ENCODE measurements at regions not wholly inside any gene's neighbourhood (a gene's known extent, or its start where the extent isn't known, plus 50 kb on each side); places are given as distances from the start of the nearest gene placed in this dataset.

DNA sequence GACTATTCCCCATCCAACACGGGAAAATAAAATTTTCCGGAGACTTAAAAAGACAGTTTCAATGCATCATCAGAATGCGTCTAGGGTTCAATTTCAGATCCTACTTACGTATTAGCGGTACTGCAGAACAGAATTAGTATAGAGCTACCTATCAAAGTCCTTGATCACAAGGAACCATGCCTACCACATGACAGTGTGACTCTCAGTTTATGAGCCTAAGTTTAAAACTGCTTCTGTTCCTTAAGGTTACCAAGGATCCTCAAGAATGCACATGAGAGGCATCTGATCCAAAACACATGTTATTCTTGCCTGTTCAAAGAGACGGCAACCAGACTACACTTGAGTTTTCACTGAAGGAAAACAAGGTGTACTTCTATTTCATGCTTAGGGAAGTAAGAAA lies 369.7 kb downstream of the EPHA4 start:
- no peak for DNase-seq

DNA sequence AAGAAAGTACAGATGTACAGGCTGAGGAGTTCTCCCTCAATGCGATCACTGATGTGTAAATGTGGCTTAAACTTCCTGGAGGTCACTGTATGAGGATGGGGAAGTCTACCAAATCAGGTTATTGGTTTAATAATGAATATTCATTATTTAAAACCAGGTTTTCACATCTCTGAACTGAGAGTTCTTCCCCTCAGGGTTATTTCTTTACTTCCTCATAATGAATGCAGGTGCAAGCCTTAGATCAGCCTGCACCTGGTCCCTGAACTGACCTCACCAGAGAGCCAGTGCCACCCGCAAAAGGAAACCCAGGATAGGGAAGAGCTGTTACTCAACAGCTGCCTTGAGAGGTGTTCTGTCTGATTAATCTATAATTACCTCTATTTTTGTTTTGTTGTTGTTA lies 369.0 kb downstream of the EPHA4 start:
- no peak for DNase-seq

DNA sequence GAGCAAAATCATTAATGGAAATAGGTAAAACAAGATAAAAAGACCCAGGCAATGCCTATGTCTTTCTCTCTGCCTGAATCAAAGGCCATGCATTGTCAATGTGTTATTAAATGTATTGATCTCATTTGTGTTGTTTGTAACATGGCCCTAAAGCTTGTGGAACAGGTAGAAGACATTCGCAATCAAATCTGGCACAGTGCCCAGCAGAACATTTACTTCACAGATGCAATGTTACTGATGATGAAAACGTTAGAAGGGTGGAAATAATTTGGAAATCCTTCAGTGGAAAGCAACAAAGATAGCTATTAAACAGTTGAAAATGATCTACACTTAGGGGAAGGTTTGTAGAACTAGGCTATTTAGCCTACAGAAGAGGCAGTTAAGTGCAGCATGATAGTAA lies 368.2 kb downstream of the EPHA4 start:
- DNase-seq, result no peak

DNA sequence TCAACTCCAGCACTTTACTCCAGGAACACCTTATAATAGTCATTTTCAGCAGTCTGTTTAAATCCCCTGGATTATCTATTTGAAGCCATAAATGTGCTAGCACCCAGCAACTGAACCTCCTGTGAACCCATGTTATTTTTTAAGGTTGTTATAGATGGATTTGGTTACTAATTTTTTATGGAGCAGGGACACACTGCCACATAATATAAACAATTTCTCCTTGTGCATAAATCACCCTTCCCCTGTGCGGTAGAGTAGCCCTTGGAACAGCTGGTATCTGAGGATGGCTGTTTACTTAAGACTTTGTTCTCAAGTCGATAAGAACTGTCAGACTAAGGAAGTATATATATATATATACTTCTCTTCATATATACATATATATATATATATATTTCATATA lies 367.4 kb downstream of the EPHA4 start:
- no peak for DNase-seq

DNA sequence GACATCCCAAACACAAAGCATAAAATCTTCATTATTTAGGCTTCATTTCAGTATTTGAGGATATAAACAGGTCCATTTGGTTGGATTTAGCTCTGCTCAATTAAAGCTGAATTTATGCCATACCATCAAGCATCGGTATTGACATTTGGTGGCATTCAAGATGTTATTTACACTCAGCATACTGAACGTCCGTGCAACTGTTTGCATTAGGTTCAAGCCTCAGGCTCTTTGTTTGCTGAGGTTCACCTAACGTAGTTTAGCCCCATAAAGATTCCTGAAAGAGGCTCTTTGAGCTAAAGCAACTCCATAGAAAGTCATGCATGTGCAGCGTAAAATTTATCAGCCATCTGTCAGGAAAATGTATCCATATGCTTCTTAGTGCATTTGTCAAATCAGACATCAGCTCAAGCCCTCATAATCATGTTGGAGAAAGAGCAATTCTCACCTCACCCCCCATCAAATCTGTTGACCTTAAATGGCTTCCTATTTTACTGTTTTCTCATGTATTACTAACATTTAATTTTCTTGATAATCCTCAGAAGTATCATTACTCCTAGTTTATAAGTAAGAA lies 366.9 kb downstream of the EPHA4 start:
- DNase-seq, result no peak

DNA sequence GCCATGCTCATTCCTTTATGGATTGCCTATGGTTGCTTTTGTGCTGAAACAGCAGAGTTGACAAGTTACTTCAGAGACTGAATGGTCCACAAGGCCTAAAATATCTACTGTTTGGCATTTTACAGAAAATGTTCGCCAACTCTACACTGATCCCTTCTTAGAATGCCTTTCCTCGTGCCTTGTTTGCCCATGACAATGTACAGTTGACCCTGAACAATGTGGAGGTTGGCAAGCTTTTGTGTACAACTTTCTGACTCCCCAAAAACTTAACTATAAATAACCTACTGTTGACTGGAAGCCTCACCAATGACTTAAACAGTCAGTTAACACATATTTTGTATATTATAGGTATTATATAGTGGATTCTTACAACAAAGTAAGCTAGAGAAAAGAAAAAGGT lies 361.4 kb downstream of the EPHA4 start:
- DNase-seq, result no peak

DNA sequence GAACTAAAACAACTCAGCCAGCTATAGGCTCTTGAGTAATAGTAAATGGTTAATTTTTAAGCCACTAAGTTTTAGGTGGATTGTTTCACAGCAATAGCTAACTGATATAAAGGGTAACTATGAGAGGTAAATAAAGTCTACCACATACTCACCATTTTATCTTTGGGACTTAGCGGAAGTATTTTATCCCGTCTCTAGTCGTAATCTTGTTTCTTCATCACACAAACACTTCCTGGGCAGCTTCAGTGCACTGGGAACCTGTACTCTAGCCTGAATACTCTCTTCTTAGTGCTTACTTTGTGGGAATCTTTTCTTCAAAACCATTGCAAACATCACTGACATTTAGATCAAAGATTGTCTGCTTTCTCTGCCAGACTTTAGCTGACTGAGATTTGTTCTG lies 360.5 kb downstream of the EPHA4 start:
- no peak for DNase-seq

DNA sequence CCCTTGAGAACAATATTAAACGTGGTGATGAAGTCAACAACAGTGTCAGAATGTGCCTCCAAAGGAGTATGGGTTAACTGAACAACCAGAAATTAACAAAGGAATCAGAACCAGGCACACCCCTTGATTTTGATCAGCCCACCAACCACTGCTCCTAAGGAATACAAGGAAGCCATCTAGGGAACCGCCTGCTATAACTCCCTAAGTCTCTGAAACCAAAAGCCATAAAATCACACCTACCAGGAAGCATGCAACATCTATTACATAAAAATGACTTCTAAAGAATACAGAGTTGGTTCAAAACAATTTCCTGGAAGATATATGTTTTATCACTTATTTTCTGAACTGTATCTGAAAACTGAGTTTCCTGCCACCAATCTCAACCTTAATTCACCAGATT lies 360.0 kb downstream of the EPHA4 start:
- DNase-seq, result no peak

DNA sequence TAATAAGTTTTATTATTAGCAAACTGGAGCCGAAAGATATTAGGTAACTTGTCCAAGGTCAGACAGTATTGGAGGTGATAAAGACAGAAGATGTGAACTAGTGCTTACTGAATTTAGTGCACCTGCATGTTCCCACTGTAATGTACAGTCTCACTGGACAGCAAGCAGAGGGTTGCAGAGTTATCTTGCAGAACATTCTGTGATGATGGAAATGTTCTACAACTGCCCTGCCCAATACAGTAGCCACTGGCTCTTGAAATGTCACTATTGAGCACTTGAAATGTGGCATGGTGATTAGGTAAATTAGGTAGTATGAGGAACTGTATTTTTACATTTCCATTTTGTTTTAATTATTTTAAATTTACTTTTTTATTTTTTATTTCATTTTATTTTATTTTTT lies 356.6 kb downstream of the EPHA4 start:
- no peak for DNase-seq

DNA sequence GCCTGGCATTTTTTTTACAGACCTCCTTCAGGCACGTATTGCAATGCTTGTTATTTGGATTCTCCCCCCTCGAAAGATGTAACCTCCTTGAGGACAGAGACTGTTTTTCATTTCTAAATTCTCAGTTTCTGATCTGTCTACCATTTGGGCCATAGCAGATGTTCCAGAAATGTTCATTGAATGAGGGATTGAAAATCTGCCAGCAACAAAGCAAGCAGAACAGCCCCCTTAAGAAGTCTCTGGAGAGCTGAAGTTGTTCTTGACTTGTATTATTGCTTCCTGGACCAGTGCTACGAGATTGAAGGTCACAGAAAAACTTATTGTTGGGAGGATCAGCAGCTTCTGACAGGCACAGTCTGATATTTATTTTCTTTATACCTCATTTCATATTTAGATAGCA lies 355.5 kb downstream of the EPHA4 start:
- no peak for DNase-seq

DNA sequence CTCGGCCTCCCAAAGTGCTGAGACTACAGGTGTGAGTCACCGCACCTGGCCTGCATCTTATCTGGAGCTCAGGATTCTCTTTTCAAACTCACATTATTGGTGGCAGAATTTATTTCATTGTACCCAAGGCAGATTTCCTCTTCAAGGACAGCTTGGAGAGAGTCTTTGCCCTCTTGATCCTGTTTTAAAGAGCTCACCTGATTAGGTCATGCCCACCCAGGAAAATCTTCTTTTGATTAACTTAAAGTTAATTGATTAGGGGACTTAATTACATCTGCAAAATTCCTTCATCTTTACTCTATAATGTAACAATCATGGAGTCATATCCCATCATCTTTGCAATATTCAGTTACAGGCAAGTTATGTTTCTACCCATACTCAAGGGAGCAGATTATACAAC lies 346.4 kb downstream of the EPHA4 start:
- no peak for DNase-seq

DNA sequence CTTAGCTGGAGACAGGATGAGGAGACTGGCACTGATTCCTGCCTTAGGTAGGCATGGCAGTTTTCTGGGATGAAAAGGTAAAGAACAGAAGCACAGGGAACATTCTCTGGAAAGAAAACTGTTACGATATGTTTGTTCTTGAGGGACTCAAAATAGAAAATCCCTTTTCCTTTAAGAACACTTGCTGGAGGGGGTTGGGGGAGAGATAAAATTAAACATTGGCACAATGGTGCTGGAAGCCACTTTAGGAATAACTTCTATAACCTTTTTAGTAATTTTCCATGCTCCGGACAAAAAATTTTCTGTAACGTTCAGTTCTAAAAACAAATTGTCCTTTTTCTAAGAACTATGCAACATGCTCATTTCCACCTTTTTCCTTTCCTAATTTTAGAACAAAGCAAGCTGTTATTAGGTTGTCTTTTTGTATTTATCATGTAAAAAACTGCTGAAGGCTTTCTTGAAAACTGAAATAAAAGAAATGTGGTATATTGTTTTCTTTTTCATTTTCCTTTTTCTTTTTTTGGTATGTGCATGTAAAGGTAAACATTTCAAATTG lies 343.8 kb downstream of the EPHA4 start:
- DNase-seq, result no peak

DNA sequence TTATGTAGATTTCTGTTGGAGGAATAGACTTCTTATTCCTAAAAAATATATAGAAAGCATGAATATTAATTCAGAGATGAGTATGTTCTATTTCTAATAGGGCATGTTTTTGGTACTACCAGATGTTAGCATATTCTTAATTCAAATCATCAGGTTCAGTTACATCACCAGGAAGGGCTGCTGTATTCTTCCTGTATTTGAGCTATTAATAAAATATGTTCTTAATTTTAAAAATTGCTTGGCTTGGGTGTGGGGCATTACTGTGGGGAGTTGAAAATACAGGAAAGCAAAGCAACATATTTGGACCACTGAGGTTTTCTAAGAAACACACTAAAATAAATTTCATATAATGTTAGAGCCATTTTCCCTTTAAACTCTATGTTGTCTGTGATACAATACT lies 343.0 kb downstream of the EPHA4 start:
- no peak for DNase-seq

DNA sequence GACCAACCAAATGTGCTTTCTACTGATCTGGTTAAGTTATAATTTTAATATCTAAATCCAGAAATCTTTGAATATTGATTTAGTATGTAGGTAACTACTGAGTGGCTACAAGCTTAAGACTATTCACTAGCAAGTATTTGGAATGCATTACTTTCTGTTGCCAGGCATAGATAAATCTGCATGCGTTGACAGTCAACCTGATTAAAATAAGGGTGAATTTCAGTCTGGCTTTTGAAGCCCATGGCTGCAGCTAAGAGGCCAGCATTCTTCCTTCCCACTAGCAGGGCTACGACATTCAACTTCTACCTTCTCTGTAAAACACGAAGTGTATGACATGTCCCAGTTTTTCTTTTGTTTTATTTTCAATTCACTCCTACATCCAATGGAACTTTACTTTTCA lies 340.6 kb downstream of the EPHA4 start:
- DNase-seq, result no peak

DNA sequence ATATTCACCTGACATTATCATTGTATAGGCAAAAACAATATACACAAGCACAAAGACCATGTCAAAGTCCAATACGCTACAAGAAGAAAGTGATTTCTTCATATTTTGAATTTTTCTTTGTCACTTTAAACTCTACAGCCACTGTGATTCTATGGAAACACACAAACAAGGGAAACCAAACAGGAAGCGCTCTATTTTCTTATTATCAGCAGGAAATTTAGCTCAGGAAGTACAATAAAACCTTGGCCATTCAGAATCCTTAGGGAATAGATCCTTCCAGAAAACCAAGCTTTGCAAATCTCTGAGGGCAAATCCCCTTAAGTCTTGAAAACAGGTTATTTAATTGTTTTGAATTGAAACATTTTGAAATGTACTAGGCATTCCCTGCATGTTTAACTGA lies 336.2 kb downstream of the EPHA4 start:
- DNase-seq, result no peak

DNA sequence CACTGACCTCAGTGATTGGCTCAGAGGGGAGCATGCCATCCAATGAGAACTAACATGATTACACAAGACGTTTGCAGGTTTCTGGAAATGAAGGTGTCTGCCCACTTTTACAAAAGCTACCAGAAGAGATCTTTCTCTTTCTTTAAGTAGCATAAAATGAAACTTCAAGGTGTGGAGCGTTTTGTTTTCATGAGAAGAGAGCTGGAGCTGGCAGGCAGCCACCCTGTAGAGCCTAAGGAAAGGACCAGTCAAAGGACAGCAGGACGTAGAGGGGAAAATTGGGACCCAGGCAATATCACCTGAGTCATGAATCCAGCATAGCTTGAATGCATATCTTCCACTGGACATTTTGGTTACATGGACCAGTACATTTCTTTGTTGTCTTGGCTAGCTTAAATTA lies 331.0 kb downstream of the EPHA4 start:
- no peak for DNase-seq

DNA sequence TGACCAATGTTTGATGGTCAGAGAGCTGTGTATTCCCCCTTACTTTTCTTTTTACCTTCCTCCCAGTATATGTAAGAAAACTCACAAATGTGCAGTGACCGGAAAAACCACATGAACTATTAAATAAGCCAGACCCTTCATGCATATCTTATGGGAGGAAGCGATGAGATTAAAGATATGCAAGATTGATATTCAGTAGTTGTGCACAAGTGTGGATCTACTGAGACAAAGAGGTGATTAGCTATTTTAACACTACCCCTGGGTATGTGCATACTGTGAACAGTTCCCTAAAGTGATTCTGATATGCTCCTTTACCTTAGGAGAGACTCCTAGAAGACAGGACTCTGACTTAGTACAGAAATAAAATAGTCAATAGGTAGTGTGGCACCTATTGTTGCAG lies 328.3 kb downstream of the EPHA4 start:
- DNase-seq, result no peak

DNA sequence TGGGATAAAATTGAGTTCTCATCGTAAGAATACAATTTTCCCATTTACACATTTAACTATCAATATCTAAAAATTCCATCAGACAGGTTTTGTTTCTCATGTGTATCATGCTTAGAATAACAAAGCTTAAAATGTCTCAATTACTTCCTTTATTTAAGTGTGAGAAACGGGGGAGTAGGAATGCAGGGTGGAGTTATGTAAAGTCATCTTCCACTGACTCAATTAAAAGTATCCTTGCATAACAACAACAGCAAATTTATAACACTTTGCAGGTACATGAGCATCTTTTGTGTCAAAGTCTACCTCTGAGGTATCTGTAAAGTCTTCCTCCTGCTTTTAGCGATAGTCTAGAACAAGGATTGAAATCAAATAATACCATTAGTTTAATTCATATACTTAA lies 327.1 kb downstream of the EPHA4 start:
- DNase-seq, result no peak

DNA sequence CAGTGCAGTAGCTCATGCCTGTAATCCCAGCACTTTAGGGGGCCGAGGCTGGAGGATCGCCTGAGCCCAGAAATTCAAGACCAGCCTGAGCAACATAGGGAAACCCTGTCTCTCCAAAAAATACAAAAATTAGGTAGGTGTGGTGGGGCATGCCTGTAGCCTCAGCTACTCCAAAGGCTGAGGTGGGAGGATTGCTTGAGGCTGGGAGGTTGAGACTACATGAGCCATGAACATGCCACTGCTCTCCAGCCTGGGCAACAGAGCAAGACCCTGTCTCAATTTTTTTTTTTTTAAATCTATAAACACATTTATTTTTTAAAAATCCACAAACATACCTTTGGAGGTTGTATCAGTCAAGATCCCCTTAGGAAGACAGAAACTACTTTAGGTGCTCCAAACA lies 326.3 kb downstream of the EPHA4 start:
- DNase-seq, result no peak

DNA sequence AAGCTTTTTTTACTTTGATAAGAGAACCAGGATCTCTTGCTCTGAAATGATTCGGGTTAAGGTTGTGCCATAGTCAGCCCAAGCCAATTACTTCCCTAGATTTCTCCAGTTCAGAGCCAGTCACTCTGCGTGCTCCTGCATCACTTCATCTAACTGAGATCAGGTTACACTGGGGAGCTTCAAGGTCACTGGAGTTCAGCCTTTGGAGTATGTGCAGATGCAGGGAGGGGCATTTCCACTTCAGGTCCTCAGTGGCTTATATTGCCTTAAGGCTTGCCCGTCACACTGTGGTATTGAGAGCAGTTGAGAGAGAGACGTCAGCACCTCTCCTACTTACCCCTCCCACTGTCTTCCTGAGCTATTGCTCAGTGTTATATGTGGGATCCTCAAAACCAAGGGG lies 317.8 kb downstream of the EPHA4 start:
- DNase-seq, result no peak

DNA sequence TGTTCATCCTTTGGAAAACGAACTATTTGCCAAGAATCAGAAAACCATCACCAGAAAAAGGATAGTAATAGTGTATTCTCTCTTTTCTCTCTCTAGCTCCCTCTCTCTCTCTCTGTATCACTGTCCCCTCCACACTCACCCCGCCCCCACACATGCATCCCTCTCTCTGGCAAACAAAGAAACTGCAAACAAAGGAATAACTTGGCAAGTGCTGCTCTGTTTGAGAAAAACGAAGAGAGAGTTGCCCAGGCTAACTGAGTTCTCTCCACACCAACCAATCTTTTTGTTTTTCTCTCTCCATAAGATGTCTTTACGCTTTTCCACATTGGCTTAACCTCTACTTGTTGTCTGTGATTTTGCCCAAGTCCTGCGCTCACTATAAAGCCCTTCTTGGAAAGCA lies 316.2 kb downstream of the EPHA4 start:
- DNase-seq, result no peak

DNA sequence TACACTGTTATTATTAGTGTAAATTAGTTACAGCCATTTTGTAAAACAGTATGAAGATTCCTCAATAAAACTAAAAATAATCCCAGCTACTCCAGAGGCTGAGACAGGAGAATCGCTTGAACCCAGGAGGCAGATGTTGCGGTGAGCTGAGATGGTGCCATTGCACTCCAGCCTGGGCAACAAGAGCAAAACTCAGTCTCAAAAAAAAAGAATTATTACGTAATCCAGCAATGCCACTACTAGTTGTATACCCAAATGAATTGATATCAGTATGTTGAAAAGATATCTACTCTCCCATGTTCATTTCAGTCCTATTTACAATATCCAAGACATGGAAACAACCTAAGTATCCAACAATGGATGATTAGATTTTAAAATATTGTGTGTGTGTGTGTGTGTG lies 313.6 kb downstream of the EPHA4 start:
- no peak for DNase-seq

DNA sequence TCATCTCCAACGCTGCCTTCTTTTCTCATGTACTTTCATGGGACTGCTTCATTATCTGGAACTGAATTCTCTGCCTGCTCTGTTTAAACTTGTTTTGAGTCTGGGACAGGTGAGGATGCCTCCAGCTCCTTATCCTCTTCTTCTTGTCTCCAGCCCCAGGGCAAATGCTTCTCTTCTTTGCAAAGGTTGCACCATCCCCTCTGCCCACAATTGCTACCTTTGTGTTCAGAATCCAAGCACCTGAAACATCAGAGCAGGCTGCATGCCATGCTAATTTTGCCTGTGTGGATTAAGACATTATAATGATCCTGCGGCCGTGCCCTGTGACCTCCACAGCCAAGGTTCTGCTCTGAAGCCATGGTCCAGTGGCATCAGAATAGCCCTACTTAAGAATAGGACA lies 309.5 kb downstream of the EPHA4 start:
- no peak for DNase-seq

DNA sequence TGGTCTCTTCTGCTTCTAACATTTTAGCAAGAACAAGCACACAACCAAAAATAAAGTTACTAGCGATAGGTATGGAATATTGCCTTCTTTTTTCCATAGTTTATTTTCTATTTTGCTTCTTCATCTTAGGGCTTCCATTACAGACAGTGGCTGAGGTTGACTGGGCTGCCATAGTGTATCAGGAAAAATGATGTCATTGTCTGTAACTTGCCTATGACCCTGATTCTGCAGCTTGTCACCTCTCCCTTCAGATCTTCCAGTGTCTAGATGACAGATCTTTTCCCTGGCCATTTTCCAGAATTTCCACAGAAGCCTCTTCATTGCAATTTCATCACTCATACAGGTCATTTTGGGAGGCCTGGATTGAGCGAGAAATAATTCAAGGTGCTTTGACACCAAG lies 308.5 kb downstream of the EPHA4 start:
- DNase-seq, result no peak

DNA sequence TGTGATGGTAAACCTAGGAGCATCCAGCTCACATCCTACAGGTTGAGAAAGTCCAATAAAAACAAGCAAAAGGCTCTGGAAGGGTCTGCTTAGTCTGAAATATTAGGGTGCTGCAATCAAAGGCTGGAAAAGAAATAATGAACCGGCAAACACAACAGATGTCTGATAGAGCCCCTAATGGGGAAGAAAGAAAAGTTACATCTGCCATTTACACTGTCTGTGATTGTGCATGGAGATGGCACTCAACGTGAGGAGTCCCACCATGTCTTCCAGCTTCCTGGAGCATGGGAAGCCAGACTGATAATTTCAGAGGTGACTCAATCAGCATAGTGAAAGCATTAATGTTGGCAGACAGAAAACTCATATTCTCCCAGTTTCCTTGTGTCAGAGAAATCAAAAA lies 307.8 kb downstream of the EPHA4 start:
- no peak for DNase-seq

Data from HCEC 1CT (cell line).